ENCODE measurements at regions not wholly inside any gene's neighbourhood (a gene's known extent, or its start where the extent isn't known, plus 50 kb on each side); places are given as distances from the start of the nearest gene placed in this dataset.
"Not testable (repeated sequence)": the region's sequence is repeated elsewhere in the genome, so short reads cannot be mapped to it uniquely, and the experiment has no call there.

DNA sequence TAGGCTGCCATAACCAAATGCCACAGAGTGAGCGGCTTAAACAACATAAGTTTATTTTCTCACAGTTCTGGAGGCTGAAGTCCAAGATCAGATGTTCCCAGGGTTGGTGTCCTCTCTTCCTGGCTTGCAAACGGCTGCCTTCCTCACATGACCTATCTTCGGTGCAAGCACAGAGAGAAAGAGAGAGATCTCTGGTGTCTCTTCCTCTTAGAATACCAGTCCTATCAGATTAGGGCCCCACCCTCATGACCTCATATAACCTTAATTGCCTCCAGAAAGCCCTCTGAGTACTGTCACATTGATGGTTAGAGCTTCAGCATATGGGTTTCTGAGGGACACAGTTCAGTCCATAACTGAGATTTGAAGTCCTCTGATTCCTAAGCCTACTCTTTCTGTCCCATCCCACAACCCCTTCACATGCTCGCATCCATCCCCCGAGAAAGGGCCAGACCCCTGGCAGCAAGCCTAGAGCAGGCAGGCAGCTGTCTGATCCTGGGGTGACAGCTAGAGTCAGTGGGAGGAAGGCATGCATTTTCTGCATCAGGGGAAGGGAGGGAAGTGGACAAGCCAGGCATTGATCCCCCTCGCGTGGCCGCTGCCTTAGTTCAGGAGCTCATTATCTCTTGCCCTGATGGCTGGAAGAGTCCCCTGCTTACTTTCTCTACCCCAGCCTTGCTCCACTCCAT is 114.1 kb downstream of the FAR1 start:
- DNase-seq (ENCODE audit: low spot score in 2 of 2): no peak
- FAIRE-seq: no peak

- no peak for FAIRE-seq
- no peak for DNase-seq (ENCODE audit: low spot score in 2 of 2)
Observed at GRCh38 chr11:13784441-13784840, 116.0 kb downstream of the FAR1 start.

GRCh38 chr11:13784855-13785254 is 116.4 kb downstream of the FAR1 start:
- FAIRE-seq (no peak), DNase-seq (ENCODE audit: low spot score in 2 of 2) (no peak)

DNA sequence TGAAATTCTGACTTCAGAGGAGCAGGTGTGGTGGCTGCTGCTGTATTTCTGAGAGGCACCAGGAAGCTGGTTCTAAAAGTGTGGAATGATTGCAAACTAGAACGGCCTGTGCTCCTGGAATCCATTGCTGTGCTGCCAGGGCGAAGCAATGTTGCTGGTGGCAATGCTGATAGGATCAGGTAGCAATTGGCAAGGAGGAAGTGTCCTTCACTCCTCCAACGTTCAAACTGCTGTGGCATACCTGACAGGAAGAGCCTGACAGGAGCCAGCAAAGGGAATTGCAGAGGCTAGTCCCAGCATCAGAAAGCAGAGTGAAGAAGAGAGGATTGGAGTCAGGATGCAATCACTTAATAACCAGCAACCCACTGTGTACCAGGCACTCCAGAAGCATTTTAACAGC is 118.2 kb downstream of the FAR1 start:
- no peak for FAIRE-seq

GRCh38 chr11:13797616-13798015 is 129.1 kb downstream of the FAR1 start:
- not testable (repeated sequence) for DNase-seq (ENCODE audit: low spot score in 2 of 2); FAIRE-seq

More for the DNA sequence above, 118.2 kb downstream of the FAR1 start:
- no peak for DNase-seq (ENCODE audit: low spot score in 2 of 2)

- DNase-seq (ENCODE audit: low spot score in 2 of 2) (no peak), FAIRE-seq (no peak)
Observed at GRCh38 chr11:13800901-13801300, 132.4 kb downstream of the FAR1 start.

DNA sequence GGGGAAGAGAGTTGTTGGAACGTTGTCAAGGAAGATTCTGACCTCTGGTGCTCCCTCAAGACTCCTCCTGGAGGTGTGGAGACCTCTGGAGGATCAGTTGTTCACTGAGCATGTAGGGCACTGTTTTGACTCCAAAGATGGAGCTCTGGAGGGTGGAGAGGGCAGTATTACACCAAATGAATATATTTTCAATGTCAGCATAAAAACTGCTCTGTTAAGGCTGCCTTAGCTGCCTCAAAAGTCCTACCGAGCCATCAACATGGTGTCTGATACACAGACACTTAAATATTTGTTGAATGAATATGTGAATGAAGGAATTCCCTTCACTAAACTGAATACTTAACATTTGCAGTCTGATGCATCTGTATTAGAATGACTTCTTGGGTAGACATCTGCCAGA is 144.2 kb upstream of the SPON1 start:
- no peak for DNase-seq (ENCODE audit: low spot score in 2 of 2)
- no peak for FAIRE-seq

DNA sequence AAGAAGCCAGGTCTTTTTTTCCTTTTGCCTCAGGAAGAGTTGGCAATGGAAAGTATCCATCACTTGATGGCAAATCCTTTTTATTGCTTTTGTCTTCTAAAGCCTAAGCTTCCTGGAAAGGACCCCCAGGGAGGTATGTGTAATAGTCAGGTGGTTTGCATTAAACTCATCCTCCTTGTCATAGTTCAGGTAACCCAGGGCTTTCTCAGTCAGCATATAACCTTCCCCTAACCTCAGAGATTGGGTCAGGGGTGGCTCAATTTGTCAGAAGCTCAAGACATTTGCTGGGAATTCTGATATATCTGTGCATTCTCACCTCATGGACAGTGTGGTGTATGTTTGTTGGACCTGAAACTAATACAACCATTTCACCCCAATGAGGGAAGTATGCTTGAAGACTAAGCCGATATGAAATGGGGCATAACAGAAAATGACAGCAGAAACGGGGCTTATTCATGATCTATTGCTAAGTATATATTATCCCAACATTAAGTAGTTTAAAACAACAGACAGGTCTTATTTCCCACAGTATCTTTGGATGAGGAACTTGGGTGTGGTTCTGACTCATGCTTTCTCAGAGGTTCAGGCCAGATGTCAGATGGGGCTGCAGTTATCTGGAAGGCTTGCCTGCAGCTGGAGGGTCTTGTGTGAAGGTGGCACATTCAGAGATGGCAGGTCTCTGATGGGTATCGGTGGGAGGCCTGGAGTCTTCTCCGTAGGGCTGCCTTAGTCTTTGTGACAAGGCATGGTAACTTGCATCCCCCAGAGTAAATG is 135.8 kb upstream of the SPON1 start:
- DNase-seq (ENCODE audit: low spot score in 2 of 2) (no peak), FAIRE-seq (no peak)

- FAIRE-seq: no peak
- DNase-seq (ENCODE audit: low spot score in 2 of 2): no peak
Observed at GRCh38 chr11:13831696-13832095, 130.8 kb upstream of the SPON1 start.

- DNase-seq (ENCODE audit: low spot score in 2 of 2) (no peak), FAIRE-seq (no peak)
Observed at GRCh38 chr11:13834463-13834862, 128.1 kb upstream of the SPON1 start.

DNA sequence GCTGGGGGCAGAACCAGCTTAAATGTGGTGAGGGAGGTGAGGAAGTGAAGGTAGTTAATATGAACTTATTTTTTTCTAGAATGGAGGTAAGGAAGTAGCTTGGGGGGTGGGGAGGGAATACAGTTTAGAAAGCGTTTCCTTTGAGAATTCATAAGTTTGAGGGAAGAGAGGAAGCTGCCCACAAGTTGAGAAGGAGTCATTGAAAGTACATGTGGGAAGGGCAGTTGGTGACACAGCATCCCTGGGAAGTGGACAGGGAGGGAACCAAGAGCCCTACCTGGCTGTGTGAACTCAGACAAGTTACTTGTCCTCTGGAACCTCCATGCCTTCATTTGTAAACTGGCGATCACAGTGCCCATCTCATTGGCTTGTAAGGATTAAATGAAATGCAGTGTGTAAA is 125.9 kb upstream of the SPON1 start:
- FAIRE-seq (no peak), DNase-seq (ENCODE audit: low spot score in 2 of 2) (no peak)

DNA sequence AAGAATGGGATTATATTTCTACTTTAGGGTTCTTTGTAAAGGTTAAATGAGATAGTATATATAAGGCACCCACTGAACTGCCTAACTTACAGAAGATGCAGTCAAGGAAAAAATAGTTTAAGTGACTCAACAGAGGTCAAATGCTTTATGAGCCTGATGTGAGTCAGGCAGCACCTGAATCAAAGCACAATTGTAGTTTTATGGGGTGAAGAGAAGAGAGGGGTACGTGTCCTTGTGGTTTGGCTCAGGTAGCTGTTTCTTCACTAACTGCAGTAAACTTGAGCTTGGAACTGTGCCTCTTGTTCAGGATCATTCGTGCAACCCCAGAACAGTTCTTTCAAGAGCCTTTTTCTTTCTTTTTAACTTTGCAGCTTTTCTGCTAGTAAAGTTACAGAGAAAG is 125.2 kb upstream of the SPON1 start:
- DNase-seq (ENCODE audit: low spot score in 2 of 2) (no peak), FAIRE-seq (no peak)

DNA sequence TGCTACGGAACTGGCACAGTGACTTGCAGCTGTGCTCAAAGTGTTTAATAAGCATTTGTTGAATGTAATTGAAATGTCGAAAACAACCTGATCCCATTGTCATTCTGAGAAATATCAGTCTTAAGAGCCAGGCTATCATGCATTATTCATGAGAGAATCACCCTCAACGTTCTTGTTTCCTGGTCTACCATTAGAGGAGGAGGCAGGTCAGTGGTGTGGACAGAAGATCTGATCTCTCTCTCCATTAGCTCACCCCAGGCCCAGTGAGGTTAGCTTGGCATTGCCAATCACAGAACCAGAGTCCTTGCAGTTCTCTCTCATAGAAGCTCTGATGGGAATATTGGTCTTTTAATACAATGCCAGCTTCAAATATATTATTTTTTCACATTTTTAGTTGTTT is 121.1 kb upstream of the SPON1 start:
- DNase-seq (ENCODE audit: low spot score in 2 of 2) (no peak), FAIRE-seq (no peak)

GRCh38 chr11:13848031-13848430 is 114.5 kb upstream of the SPON1 start:
- DNase-seq (ENCODE audit: low spot score in 2 of 2) (no peak), FAIRE-seq (no peak)

- FAIRE-seq (no peak), DNase-seq (ENCODE audit: low spot score in 2 of 2) (peak in 1 of 2 donors; percentile 14)
Observed at GRCh38 chr11:13850231-13851005, 112.1 kb upstream of the SPON1 start.

GRCh38 chr11:13851691-13852090 is 110.8 kb upstream of the SPON1 start:
- no peak for DNase-seq (ENCODE audit: low spot score in 2 of 2)
- FAIRE-seq: no peak

GRCh38 chr11:13852481-13852880 is 110.0 kb upstream of the SPON1 start:
- FAIRE-seq (no peak), DNase-seq (ENCODE audit: low spot score in 2 of 2) (no peak)

DNA sequence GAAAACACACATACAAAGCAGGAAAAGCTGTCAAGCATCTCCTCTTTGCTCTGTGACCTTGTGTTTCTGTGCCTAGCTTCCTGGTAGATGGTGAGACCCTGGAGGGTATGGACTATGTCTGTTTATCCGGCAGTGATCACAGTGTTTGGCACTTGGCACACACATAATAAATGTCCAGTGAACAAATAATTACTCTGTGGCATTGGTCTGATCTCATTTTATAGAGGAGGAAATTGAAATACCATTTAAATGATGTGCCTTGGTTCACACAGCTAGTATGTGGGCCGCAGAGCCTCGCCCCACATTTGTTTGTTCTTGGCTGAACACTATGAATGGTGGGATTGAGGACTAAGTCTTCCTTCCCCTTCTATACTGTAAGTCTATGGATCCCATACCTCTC is 104.7 kb upstream of the SPON1 start:
- FAIRE-seq (no peak), DNase-seq (ENCODE audit: low spot score in 2 of 2) (no peak)

DNA sequence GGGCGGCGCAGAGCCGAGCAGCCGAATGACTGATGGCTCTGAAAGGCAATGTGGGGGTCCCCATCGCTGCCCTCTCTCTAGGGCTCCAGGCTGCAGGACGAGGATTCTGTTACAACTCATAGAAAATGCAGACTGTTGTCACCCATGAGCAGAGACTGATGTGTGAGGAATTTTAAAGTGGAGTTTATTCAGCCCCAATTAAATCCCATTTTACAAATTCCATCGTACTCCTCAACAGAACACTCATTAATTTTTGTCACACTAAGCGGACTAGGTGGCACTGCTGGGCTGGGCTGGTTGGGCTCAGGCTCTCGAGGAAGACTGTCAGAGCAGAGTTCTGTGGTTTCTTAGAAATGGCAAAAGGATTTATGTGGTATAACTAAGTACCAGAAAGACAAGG is 102.6 kb upstream of the SPON1 start:
- FAIRE-seq (no peak), DNase-seq (ENCODE audit: low spot score in 2 of 2) (no peak)

GRCh38 chr11:13861411-13861810 is 101.1 kb upstream of the SPON1 start:
- DNase-seq (ENCODE audit: low spot score in 2 of 2): no peak
- no peak for FAIRE-seq

DNA sequence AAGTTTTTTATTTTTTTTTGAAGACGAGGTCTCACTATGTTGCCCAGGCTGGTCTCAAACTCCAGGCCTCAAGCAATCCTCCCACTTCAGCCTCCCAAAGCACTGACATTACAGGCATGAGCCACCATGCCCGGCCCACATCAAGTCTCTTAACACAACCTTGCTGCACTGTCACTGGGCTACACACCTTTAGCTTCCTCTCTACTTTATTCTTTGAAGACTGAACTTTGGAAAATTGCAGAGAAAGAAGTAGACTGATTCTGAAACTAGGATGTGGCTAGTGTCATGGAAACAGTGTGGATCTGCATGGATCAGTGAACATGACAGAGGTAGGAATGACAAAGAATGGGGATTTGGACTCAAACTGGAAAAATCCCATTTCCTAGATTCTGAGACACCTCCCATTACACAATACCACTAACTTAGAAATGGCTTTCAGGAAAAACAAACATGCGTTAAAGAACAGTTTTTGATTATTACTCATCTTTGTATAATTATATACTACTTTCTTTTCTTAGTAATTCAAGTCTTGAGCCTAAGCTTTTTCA is 99.6 kb upstream of the SPON1 start:
- FAIRE-seq (no peak), DNase-seq (ENCODE audit: low spot score in 2 of 2) (no peak)

All from frontal cortex (tissue), 3 donors.